ENCODE measurements at regions not wholly inside any gene's neighbourhood (a gene's known extent, or its start where the extent isn't known, plus 50 kb on each side); places are given as distances from the start of the nearest gene placed in this dataset.

DNA sequence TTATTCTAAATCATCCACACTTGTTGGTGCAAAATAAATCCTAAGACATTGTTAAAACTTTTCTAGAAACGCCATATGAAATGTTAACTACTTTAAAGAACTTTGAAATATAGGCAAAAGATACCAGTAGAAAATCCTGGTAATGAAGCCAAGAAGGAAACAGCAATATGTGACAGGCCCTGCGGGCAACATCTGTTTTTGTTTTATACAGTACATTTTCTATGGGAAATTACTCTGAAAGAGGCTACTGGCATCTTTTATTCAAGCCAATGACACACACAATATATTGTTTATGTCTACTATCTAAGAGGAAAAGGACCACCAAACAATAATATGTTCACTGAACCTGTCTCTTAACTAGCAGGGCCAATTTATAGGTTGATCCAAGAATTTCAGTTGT is 829.7 kb downstream of the PCDH17 start:
- TF ChIP-seq OSR1 (CRISPR knock-in tag; IDR thresholded peaks at IDR 0.05) (no peak), TCF4 (CRISPR knock-in tag; IDR thresholded peaks at IDR 0.05; ENCODE audit: borderline replicate concordance) (peak; percentile 89), GLIS3 (CRISPR knock-in tag; IDR thresholded peaks at IDR 0.05) (no peak), ARNTL (CRISPR knock-in tag; IDR thresholded peaks at IDR 0.05; ENCODE audit: borderline replicate concordance, low read depth) (no peak), RARB (CRISPR knock-in tag; IDR thresholded peaks at IDR 0.05) (no peak)
- TF ChIP-seq, protein P1, sequence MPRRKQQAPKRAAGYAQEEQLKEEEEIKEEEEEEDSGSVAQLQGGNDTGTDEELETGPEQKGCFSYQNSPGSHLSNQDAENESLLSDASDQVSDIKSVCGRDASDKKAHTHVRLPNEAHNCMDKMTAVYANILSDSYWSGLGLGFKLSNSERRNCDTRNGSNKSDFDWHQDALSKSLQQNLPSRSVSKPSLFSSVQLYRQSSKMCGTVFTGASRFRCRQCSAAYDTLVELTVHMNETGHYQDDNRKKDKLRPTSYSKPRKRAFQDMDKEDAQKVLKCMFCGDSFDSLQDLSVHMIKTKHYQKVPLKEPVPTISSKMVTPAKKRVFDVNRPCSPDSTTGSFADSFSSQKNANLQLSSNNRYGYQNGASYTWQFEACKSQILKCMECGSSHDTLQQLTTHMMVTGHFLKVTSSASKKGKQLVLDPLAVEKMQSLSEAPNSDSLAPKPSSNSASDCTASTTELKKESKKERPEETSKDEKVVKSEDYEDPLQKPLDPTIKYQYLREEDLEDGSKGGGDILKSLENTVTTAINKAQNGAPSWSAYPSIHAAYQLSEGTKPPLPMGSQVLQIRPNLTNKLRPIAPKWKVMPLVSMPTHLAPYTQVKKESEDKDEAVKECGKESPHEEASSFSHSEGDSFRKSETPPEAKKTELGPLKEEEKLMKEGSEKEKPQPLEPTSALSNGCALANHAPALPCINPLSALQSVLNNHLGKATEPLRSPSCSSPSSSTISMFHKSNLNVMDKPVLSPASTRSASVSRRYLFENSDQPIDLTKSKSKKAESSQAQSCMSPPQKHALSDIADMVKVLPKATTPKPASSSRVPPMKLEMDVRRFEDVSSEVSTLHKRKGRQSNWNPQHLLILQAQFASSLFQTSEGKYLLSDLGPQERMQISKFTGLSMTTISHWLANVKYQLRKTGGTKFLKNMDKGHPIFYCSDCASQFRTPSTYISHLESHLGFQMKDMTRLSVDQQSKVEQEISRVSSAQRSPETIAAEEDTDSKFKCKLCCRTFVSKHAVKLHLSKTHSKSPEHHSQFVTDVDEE (CRISPR knock-in tag; IDR thresholded peaks at IDR 0.05): peak; percentile 54; the same call in 1 of the 2 replicates
- no peak for ATAC-seq

DNA sequence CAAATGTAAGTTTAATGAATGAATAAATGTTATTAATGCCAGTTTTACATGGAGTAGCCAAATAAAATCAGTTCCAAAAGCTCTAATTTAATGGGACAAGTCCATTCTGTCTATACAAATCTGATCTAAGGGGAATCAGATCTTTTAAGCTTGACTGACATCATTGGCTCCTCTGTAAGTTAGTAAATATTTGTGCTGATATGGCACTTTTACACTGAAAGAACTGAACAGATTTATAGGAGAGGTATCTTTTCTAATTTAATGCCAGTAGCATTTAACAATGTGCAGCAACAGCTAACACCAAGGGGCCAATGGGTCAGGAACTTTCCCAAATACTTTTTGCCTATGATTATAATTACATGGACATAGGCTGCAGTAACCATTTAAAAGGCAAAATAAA is 832.3 kb downstream of the PCDH17 start:
- ATAC-seq: no peak
- TF ChIP-seq OSR1 (CRISPR knock-in tag; IDR thresholded peaks at IDR 0.05): no peak
- no peak for TF ChIP-seq ZNF70 (CRISPR knock-in tag; IDR thresholded peaks at IDR 0.05)
- TF ChIP-seq CSDC2 (CRISPR knock-in tag; IDR thresholded peaks at IDR 0.05): no peak
- no peak for TF ChIP-seq GLIS3 (CRISPR knock-in tag; IDR thresholded peaks at IDR 0.05)
- no peak for TF ChIP-seq BACH2 (CRISPR knock-in tag; IDR thresholded peaks at IDR 0.05; ENCODE audit: borderline replicate concordance)
- TF ChIP-seq ZC3H10 (CRISPR knock-in tag; IDR thresholded peaks at IDR 0.05): no peak
- no peak for TF ChIP-seq ZFP3 (CRISPR knock-in tag; IDR thresholded peaks at IDR 0.05)
- no peak for TF ChIP-seq ARNTL (CRISPR knock-in tag; IDR thresholded peaks at IDR 0.05; ENCODE audit: borderline replicate concordance, low read depth)

DNA sequence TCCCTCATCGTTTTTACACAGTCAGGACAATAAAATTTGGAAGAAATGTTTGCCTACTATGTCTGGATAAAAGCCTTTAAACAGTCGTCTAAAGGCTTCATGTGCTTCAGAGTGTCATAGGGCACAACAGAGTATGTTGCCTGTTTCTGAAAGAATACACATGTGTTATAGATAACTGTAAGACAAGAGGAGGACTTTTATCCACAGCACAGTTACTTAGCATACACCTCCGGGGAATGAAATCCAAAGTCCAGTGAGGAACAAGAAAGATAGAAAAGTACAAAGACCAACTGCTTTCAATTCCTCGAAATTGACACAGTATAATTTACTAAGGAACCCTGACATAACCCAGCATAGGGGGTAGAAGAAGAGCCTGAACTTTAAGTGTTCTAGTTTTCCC is 835.6 kb downstream of the PCDH17 start:
- no peak for TF ChIP-seq TCF4 (CRISPR knock-in tag; IDR thresholded peaks at IDR 0.05; ENCODE audit: borderline replicate concordance)
- TF ChIP-seq, protein P1 (CRISPR knock-in tag; IDR thresholded peaks at IDR 0.05): no peak
- TF ChIP-seq, protein P2, sequence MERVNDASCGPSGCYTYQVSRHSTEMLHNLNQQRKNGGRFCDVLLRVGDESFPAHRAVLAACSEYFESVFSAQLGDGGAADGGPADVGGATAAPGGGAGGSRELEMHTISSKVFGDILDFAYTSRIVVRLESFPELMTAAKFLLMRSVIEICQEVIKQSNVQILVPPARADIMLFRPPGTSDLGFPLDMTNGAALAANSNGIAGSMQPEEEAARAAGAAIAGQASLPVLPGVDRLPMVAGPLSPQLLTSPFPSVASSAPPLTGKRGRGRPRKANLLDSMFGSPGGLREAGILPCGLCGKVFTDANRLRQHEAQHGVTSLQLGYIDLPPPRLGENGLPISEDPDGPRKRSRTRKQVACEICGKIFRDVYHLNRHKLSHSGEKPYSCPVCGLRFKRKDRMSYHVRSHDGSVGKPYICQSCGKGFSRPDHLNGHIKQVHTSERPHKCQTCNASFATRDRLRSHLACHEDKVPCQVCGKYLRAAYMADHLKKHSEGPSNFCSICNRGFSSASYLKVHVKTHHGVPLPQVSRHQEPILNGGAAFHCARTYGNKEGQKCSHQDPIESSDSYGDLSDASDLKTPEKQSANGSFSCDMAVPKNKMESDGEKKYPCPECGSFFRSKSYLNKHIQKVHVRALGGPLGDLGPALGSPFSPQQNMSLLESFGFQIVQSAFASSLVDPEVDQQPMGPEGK (CRISPR knock-in tag; IDR thresholded peaks at IDR 0.05; ENCODE audit: borderline replicate concordance): no peak
- no peak for TF ChIP-seq GLIS3 (CRISPR knock-in tag; IDR thresholded peaks at IDR 0.05)
- TF ChIP-seq ZFP30 (CRISPR knock-in tag; IDR thresholded peaks at IDR 0.05): no peak
- no peak for TF ChIP-seq ZNF8 (CRISPR knock-in tag; IDR thresholded peaks at IDR 0.05)
- no peak for TF ChIP-seq PPARA (CRISPR knock-in tag; IDR thresholded peaks at IDR 0.05; ENCODE audit: borderline replicate concordance)
- no peak for TF ChIP-seq ZNF70 (CRISPR knock-in tag; IDR thresholded peaks at IDR 0.05)
- no peak for TF ChIP-seq RARB (CRISPR knock-in tag; IDR thresholded peaks at IDR 0.05)
- TF ChIP-seq ISL1 (CRISPR knock-in tag; IDR thresholded peaks at IDR 0.05): no peak
- no peak for TF ChIP-seq SNAI2 (CRISPR knock-in tag; IDR thresholded peaks at IDR 0.05)
- no peak for TF ChIP-seq ESRRG (CRISPR knock-in tag; IDR thresholded peaks at IDR 0.05)
- ATAC-seq: no peak

DNA sequence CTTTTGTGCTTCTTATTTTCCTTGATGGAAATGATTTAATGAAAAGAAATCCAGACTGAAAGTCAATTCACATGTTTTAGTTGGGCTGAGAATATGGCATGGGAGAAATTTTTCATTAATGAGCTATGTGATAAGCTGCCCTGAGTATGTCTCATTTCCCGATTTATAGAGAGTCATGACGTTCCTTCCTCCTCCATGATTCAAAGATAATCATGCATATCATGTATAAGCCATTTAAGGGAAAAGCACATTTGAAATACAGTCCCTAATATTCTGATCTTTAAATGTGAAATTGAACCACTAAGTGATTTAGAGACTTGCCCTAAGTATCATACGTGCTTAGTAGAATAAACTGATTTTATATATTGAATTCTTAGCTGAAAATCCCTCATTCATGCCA is 840.9 kb downstream of the PCDH17 start:
- no peak for ATAC-seq
- TF ChIP-seq, protein P2 (CRISPR knock-in tag; IDR thresholded peaks at IDR 0.05; ENCODE audit: borderline replicate concordance): no peak
- TF ChIP-seq, protein P3, sequence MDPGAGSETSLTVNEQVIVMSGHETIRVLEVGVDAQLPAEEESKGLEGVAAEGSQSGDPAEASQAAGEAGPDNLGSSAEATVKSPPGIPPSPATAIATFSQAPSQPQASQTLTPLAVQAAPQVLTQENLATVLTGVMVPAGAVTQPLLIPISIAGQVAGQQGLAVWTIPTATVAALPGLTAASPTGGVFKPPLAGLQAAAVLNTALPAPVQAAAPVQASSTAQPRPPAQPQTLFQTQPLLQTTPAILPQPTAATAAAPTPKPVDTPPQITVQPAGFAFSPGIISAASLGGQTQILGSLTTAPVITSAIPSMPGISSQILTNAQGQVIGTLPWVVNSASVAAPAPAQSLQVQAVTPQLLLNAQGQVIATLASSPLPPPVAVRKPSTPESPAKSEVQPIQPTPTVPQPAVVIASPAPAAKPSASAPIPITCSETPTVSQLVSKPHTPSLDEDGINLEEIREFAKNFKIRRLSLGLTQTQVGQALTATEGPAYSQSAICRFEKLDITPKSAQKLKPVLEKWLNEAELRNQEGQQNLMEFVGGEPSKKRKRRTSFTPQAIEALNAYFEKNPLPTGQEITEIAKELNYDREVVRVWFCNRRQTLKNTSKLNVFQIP (CRISPR knock-in tag; IDR thresholded peaks at IDR 0.05; ENCODE audit: borderline replicate concordance, low read depth): no peak
- TF ChIP-seq, protein P1 (CRISPR knock-in tag; IDR thresholded peaks at IDR 0.05): no peak
- no peak for TF ChIP-seq ISL1 (CRISPR knock-in tag; IDR thresholded peaks at IDR 0.05)
- no peak for TF ChIP-seq ARNTL (CRISPR knock-in tag; IDR thresholded peaks at IDR 0.05; ENCODE audit: borderline replicate concordance, low read depth)
- TF ChIP-seq SNAI2 (CRISPR knock-in tag; IDR thresholded peaks at IDR 0.05): no peak
- TF ChIP-seq CSDC2 (CRISPR knock-in tag; IDR thresholded peaks at IDR 0.05): no peak
- TF ChIP-seq PPARA (CRISPR knock-in tag; IDR thresholded peaks at IDR 0.05; ENCODE audit: borderline replicate concordance): no peak
- TF ChIP-seq, protein P4, sequence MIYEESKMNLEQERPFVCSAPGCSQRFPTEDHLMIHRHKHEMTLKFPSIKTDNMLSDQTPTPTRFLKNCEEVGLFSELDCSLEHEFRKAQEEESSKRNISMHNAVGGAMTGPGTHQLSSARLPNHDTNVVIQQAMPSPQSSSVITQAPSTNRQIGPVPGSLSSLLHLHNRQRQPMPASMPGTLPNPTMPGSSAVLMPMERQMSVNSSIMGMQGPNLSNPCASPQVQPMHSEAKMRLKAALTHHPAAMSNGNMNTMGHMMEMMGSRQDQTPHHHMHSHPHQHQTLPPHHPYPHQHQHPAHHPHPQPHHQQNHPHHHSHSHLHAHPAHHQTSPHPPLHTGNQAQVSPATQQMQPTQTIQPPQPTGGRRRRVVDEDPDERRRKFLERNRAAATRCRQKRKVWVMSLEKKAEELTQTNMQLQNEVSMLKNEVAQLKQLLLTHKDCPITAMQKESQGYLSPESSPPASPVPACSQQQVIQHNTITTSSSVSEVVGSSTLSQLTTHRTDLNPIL (CRISPR knock-in tag; IDR thresholded peaks at IDR 0.05; ENCODE audit: low read depth): no peak

Measured in SK-N-SH treated with all-trans-retinoic acid at 6 μM for 48 hours (cell line).